ENCODE measurements at regions not wholly inside any gene's neighbourhood (a gene's known extent, or its start where the extent isn't known, plus 50 kb on each side); places are given as distances from the start of the nearest gene placed in this dataset.

DNA sequence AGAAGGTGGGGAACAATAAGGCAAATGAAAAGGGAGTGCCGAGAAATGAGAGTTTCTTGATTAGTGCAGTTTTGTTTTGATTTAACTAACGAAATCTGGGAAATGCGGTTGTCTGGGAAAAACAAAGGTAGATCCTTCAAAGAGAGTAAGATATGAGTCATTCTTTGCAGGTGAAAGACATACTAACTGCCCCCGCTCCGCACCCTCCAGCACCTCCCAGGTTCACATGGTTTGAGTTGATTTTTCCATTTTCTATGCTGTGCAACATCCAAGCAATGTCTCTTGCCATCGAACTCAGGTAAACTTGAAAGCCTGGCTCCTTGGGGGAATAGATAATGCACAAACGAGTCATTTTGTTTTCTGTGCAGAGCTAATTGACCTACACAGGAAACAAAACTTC, 84.1 kb upstream of the KLF12 start:
- TF ChIP-seq, protein P1, sequence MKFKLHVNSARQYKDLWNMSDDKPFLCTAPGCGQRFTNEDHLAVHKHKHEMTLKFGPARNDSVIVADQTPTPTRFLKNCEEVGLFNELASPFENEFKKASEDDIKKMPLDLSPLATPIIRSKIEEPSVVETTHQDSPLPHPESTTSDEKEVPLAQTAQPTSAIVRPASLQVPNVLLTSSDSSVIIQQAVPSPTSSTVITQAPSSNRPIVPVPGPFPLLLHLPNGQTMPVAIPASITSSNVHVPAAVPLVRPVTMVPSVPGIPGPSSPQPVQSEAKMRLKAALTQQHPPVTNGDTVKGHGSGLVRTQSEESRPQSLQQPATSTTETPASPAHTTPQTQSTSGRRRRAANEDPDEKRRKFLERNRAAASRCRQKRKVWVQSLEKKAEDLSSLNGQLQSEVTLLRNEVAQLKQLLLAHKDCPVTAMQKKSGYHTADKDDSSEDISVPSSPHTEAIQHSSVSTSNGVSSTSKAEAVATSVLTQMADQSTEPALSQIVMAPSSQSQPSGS (CRISPR knock-in tag; IDR thresholded peaks at IDR 0.05; ENCODE audit: borderline replicate concordance, low read depth): no peak
- TF ChIP-seq, protein P2, sequence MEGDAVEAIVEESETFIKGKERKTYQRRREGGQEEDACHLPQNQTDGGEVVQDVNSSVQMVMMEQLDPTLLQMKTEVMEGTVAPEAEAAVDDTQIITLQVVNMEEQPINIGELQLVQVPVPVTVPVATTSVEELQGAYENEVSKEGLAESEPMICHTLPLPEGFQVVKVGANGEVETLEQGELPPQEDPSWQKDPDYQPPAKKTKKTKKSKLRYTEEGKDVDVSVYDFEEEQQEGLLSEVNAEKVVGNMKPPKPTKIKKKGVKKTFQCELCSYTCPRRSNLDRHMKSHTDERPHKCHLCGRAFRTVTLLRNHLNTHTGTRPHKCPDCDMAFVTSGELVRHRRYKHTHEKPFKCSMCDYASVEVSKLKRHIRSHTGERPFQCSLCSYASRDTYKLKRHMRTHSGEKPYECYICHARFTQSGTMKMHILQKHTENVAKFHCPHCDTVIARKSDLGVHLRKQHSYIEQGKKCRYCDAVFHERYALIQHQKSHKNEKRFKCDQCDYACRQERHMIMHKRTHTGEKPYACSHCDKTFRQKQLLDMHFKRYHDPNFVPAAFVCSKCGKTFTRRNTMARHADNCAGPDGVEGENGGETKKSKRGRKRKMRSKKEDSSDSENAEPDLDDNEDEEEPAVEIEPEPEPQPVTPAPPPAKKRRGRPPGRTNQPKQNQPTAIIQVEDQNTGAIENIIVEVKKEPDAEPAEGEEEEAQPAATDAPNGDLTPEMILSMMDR (IDR thresholded peaks at IDR 0.05): no peak
- no peak for TF ChIP-seq SMAD3 (CRISPR knock-in tag; IDR thresholded peaks at IDR 0.05; ENCODE audit: borderline replicate concordance)
- TF ChIP-seq, protein P3, sequence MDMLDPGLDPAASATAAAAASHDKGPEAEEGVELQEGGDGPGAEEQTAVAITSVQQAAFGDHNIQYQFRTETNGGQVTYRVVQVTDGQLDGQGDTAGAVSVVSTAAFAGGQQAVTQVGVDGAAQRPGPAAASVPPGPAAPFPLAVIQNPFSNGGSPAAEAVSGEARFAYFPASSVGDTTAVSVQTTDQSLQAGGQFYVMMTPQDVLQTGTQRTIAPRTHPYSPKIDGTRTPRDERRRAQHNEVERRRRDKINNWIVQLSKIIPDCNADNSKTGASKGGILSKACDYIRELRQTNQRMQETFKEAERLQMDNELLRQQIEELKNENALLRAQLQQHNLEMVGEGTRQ (CRISPR knock-in tag; IDR thresholded peaks at IDR 0.05): no peak
- TF ChIP-seq IRF2 (CRISPR knock-in tag; IDR thresholded peaks at IDR 0.05; ENCODE audit: borderline replicate concordance, low read depth): no peak
- TF ChIP-seq, protein P4, sequence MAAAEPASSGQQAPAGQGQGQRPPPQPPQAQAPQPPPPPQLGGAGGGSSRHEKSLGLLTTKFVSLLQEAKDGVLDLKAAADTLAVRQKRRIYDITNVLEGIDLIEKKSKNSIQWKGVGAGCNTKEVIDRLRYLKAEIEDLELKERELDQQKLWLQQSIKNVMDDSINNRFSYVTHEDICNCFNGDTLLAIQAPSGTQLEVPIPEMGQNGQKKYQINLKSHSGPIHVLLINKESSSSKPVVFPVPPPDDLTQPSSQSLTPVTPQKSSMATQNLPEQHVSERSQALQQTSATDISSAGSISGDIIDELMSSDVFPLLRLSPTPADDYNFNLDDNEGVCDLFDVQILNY (CRISPR knock-in tag; IDR thresholded peaks at IDR 0.05): no peak
- TF ChIP-seq TEAD4 (CRISPR knock-in tag; IDR thresholded peaks at IDR 0.05): no peak
- TF ChIP-seq, protein P5, sequence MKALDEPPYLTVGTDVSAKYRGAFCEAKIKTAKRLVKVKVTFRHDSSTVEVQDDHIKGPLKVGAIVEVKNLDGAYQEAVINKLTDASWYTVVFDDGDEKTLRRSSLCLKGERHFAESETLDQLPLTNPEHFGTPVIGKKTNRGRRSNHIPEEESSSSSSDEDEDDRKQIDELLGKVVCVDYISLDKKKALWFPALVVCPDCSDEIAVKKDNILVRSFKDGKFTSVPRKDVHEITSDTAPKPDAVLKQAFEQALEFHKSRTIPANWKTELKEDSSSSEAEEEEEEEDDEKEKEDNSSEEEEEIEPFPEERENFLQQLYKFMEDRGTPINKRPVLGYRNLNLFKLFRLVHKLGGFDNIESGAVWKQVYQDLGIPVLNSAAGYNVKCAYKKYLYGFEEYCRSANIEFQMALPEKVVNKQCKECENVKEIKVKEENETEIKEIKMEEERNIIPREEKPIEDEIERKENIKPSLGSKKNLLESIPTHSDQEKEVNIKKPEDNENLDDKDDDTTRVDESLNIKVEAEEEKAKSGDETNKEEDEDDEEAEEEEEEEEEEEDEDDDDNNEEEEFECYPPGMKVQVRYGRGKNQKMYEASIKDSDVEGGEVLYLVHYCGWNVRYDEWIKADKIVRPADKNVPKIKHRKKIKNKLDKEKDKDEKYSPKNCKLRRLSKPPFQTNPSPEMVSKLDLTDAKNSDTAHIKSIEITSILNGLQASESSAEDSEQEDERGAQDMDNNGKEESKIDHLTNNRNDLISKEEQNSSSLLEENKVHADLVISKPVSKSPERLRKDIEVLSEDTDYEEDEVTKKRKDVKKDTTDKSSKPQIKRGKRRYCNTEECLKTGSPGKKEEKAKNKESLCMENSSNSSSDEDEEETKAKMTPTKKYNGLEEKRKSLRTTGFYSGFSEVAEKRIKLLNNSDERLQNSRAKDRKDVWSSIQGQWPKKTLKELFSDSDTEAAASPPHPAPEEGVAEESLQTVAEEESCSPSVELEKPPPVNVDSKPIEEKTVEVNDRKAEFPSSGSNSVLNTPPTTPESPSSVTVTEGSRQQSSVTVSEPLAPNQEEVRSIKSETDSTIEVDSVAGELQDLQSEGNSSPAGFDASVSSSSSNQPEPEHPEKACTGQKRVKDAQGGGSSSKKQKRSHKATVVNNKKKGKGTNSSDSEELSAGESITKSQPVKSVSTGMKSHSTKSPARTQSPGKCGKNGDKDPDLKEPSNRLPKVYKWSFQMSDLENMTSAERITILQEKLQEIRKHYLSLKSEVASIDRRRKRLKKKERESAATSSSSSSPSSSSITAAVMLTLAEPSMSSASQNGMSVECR (CRISPR knock-in tag; IDR thresholded peaks at IDR 0.05; ENCODE audit: borderline replicate concordance): no peak
- TF ChIP-seq, protein P6, sequence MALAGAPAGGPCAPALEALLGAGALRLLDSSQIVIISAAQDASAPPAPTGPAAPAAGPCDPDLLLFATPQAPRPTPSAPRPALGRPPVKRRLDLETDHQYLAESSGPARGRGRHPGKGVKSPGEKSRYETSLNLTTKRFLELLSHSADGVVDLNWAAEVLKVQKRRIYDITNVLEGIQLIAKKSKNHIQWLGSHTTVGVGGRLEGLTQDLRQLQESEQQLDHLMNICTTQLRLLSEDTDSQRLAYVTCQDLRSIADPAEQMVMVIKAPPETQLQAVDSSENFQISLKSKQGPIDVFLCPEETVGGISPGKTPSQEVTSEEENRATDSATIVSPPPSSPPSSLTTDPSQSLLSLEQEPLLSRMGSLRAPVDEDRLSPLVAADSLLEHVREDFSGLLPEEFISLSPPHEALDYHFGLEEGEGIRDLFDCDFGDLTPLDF (CRISPR knock-in tag; IDR thresholded peaks at IDR 0.05): no peak
- TF ChIP-seq JUN (CRISPR knock-in tag; IDR thresholded peaks at IDR 0.05): no peak

Measured in WTC11 (cell line).